ENCODE measurements at regions not wholly inside any gene's neighbourhood (a gene's known extent, or its start where the extent isn't known, plus 50 kb on each side); places are given as distances from the start of the nearest gene placed in this dataset.

GRCh38 chr6:97963193-97963592 lies 680.2 kb upstream of the MMS22L start:
- POLR2A ChIA-PET = no interaction called here
- FAIRE-seq = no peak
- Histone ChIP-seq H3K27ac (ENCODE audit: control insufficient read depth, insufficient read depth) (no peak overlapping the region), H3K9ac (ENCODE audit: control insufficient read depth, insufficient read depth, low read length) (no peak overlapping the region), H3K9me3 (replicated peaks; ENCODE audit: control insufficient read depth, insufficient read depth, low read length) (no peaks in the 10 kb centered on the region), H3K27me3 (replicated peaks in 1 of 2; ENCODE audit: control insufficient read depth in 2 of 2, insufficient read depth in 2 of 2, low read length in 1 of 2) (no peaks in the 10 kb centered on the region), H4K20me1 (ENCODE audit: control insufficient read depth, insufficient read depth) (no peaks in the 10 kb centered on the region), H3K4me1 (ENCODE audit: control insufficient read depth, insufficient read depth, low read length) (no peaks in the 10 kb centered on the region), H2AFZ (ENCODE audit: control insufficient read depth, low read depth, low read length) (no peak overlapping the region), H3K79me2 (ENCODE audit: control insufficient read depth, insufficient read depth, low read length) (no peaks in the 10 kb centered on the region), H3K36me3 (ENCODE audit: control insufficient read depth in 2 of 2, insufficient read depth in 2 of 2, low read length in 1 of 2) (no peaks in the 10 kb centered on the region), H3K4me2 (ENCODE audit: control insufficient read depth, insufficient read depth) (no peak overlapping the region), H3K4me3 (no peak overlapping the region)
- TF ChIP-seq RB1 (IDR thresholded peaks at IDR 0.05; ENCODE audit: borderline replicate concordance) = no peak
- TF ChIP-seq HDGF (IDR thresholded peaks at IDR 0.05) = no peak
- intact Hi-C loops (cut with micrococcal nuclease; ENCODE audit: unreplicated experiment) (no loop called here), in situ Hi-C loops (cut with MboI) (no loop called here)
- 27% methylated on average over 3 of the region's 3 CpGs for WGBS (ENCODE audit: insufficient coverage, insufficient replicate concordance, low lambda C conversion rate, missing lambda C conversion rate)
- ATAC-seq = no peak
- RAD21 ChIA-PET (ENCODE audit: unreplicated experiment) = no interaction called here
- SMC1A ChIA-PET (ENCODE audit: uncharacterized antibody, unreplicated experiment) = no interaction called here
- BruUV-seq (replicated peaks) = no TSS peak
- CTCF ChIA-PET = no interaction called here
- DNase-seq (ENCODE audit: low read depth, low spot score) = no peak

DNA sequence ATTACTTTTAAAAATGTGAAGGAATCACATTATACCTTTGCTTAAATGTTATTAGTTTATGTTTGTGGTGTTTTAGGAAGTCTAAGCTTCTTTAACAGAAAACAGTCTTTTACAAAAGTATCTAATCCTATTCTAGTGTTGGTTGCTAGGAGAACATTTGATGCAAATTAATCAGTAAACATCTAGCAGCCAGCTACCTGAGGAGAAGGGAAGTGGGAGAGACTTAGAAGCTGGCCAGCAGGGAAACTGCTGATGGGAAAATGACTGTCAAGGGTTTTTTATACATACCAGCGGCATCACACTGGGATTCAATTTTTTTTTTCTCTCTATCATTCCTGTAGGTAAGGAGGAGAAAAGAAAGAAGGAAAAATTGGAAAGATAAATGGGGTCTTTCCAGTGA lies 686.0 kb upstream of the MMS22L start:
- 0% methylated on average over 1 of the region's 1 CpG for WGBS (ENCODE audit: insufficient coverage, insufficient replicate concordance, low lambda C conversion rate, missing lambda C conversion rate)
- Histone ChIP-seq H3K4me1 (ENCODE audit: control insufficient read depth, insufficient read depth, low read length) (no peaks in the 10 kb centered on the region), H3K9me3 (replicated peaks; ENCODE audit: control insufficient read depth, insufficient read depth, low read length) (no peaks in the 10 kb centered on the region), H3K9ac (ENCODE audit: control insufficient read depth, insufficient read depth, low read length) (no peak overlapping the region), H2AFZ (ENCODE audit: control insufficient read depth, low read depth, low read length) (no peak overlapping the region), H3K4me3 (no peak overlapping the region), H3K4me2 (ENCODE audit: control insufficient read depth, insufficient read depth) (no peak overlapping the region), H4K20me1 (ENCODE audit: control insufficient read depth, insufficient read depth) (no peaks in the 10 kb centered on the region; the same call in 1 of the 2 replicates), H3K27me3 (replicated peaks in 1 of 2; ENCODE audit: control insufficient read depth in 2 of 2, insufficient read depth in 2 of 2, low read length in 1 of 2) (no peaks in the 10 kb centered on the region), H3K36me3 (ENCODE audit: control insufficient read depth in 2 of 2, insufficient read depth in 2 of 2, low read length in 1 of 2) (no peaks in the 10 kb centered on the region), H3K79me2 (ENCODE audit: control insufficient read depth, insufficient read depth, low read length) (no peaks in the 10 kb centered on the region), H3K27ac (ENCODE audit: control insufficient read depth, insufficient read depth) (no peak overlapping the region)
- FAIRE-seq = no peak
- CTCF ChIA-PET = no interaction called here
- DNase-seq (ENCODE audit: low read depth, low spot score) = no peak
- in situ Hi-C loops (cut with MboI) (no loop called here), intact Hi-C loops (cut with micrococcal nuclease; ENCODE audit: unreplicated experiment) (no loop called here)
- RAD21 ChIA-PET (ENCODE audit: unreplicated experiment) = no interaction called here
- POLR2A ChIA-PET = no interaction called here
- no peak for TF ChIP-seq CBX3 (IDR thresholded peaks at IDR 0.05; ENCODE audit: borderline replicate concordance, low read depth)
- no peak for TF ChIP-seq HDGF (IDR thresholded peaks at IDR 0.05)
- no peak for TF ChIP-seq NR2C2 (IDR thresholded peaks at IDR 0.05; ENCODE audit: borderline replicate concordance, control insufficient read depth, insufficient read length, low read depth)
- TF ChIP-seq RAD21 (IDR thresholded peaks at IDR 0.05; ENCODE audit: insufficient read depth, low read depth, low read length) = no peak
- no peak for TF ChIP-seq POU2F2 (IDR thresholded peaks at IDR 0.05; ENCODE audit: borderline replicate concordance, low read depth, low read length)
- TF ChIP-seq SUPT20H (IDR thresholded peaks at IDR 0.05; ENCODE audit: borderline replicate concordance, control insufficient read depth, low read depth, low read length) = no peak
- TF ChIP-seq BACH1 (IDR thresholded peaks at IDR 0.05; ENCODE audit: borderline replicate concordance) = no peak
- no peak for TF ChIP-seq ATF3 (IDR thresholded peaks at IDR 0.05; ENCODE audit: borderline replicate concordance, extremely low read depth, low read depth, low read length)
- no peak for TF ChIP-seq MXI1 (IDR thresholded peaks at IDR 0.05; ENCODE audit: low read depth, low read length)
- TF ChIP-seq NFYA (IDR thresholded peaks at IDR 0.05; ENCODE audit: borderline replicate concordance, low read depth, low read length) = no peak
- TF ChIP-seq DPF2 (IDR thresholded peaks at IDR 0.05) = no peak
- no peak for TF ChIP-seq WRNIP1 (IDR thresholded peaks at IDR 0.05; ENCODE audit: borderline replicate concordance, low read depth, low read length)
- TF ChIP-seq ZBTB11 (CRISPR knock-in tag; IDR thresholded peaks at IDR 0.05) = no peak
- ATAC-seq = no peak
- no TSS peak for BruUV-seq (replicated peaks)
- SMC1A ChIA-PET (ENCODE audit: uncharacterized antibody, unreplicated experiment) = no interaction called here

Measured in GM12878 (cell line).